ENCODE measurements at regions not wholly inside any gene's neighbourhood (a gene's known extent, or its start where the extent isn't known, plus 50 kb on each side); places are given as distances from the start of the nearest gene placed in this dataset.
A peak's percentile ranks its signal among the peaks of the same experiment; 100 is the strongest.

DNA sequence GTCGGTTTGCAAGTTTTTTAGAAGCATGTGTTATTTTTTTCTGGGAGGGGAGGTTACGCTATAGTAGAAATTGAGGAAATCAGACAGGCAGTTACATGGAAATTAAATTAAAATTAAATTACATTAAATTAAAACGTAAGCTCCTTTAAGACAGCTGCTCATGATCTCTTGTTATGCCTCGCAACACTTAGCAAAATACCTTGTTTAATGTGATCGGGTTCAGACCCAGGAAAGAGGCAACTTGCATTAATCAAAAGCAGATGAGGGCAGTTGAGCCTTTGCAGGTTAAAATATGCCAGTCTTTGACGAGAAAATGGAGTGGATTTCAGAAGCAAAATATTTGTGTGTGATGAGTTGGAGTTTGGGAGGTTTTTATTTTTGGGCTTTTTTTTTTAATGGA lies 651.8 kb downstream of the INHBA start:
- WGBS, 4 donors = 80 to 88% (median 85%) methylated on average over 6 of the region's 6 CpGs
- Histone ChIP-seq H3K36me3 (replicated peaks in 1 of 2) (no peaks in the 10 kb centered on the region), H3K27ac (no peak overlapping the region), H3K4me1 (replicated peaks in 1 of 2) (no peaks in the 10 kb centered on the region), H3K9me3 (replicated peaks in 1 of 3) (no peaks in the 10 kb centered on the region), H3K27me3 (no peaks in the 10 kb centered on the region), H3K4me3 (no peak overlapping the region)
- intact Hi-C loops (cut with DNase I) = no loop called here
- TF ChIP-seq, protein P1, sequence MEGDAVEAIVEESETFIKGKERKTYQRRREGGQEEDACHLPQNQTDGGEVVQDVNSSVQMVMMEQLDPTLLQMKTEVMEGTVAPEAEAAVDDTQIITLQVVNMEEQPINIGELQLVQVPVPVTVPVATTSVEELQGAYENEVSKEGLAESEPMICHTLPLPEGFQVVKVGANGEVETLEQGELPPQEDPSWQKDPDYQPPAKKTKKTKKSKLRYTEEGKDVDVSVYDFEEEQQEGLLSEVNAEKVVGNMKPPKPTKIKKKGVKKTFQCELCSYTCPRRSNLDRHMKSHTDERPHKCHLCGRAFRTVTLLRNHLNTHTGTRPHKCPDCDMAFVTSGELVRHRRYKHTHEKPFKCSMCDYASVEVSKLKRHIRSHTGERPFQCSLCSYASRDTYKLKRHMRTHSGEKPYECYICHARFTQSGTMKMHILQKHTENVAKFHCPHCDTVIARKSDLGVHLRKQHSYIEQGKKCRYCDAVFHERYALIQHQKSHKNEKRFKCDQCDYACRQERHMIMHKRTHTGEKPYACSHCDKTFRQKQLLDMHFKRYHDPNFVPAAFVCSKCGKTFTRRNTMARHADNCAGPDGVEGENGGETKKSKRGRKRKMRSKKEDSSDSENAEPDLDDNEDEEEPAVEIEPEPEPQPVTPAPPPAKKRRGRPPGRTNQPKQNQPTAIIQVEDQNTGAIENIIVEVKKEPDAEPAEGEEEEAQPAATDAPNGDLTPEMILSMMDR (IDR thresholded peaks at IDR 0.05) = no peak
- no peak for TF ChIP-seq POLR2A (IDR thresholded peaks at IDR 0.05)
- no peak for DNase-seq

DNA sequence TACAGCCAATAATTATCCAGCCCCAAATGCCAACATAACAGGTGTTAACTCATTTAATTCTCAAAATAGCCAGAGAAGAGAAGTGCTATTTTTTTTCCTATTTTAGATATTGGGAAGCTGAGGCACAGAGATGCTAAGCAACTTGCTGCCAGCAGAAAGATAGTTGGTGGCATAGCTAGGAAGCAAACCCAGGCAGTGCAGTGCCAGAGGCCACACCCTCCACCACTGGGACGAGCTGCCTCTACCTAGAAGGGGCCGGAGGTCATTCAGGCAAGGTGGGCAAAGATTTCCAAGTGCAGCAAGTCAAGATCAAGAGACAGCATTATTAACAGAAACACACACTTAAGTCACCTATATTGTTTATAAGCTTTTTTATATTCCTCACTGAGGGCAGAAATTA lies 654.1 kb downstream of the INHBA start:
- TF ChIP-seq, protein P1 (IDR thresholded peaks at IDR 0.05) = no peak
- no peak for TF ChIP-seq POLR2A (IDR thresholded peaks at IDR 0.05)
- intact Hi-C loops (cut with DNase I) = no loop called here
- DNase-seq = no peak
- Histone ChIP-seq H3K9me3 (replicated peaks in 1 of 3) (no peaks in the 10 kb centered on the region), H3K27ac (no peak overlapping the region), H3K36me3 (replicated peaks in 1 of 2) (no peaks in the 10 kb centered on the region), H3K4me3 (no peak overlapping the region), H3K27me3 (no peaks in the 10 kb centered on the region), H3K4me1 (replicated peaks in 1 of 2) (no peaks in the 10 kb centered on the region)
- WGBS, 4 donors = 75 to 86% (median 84%) methylated on average over 2 of the region's 2 CpGs

- Histone ChIP-seq H3K9me3 (replicated peaks in 1 of 3) (no peaks in the 10 kb centered on the region), H3K36me3 (replicated peaks in 1 of 2) (no peaks in the 10 kb centered on the region), H3K27me3 (no peaks in the 10 kb centered on the region), H3K27ac (no peak overlapping the region), H3K4me3 (no peak overlapping the region), H3K4me1 (replicated peaks in 1 of 2) (no peaks in the 10 kb centered on the region)
- intact Hi-C loops (cut with DNase I) = no loop called here
- DNase-seq = peak in 5 of 7 donors; percentile 8 to 57 (median 32)
- TF ChIP-seq POLR2A (IDR thresholded peaks at IDR 0.05) = no peak
- TF ChIP-seq, protein P1 (IDR thresholded peaks at IDR 0.05) = no peak
- 57 to 77% (median 66%) methylated on average over 5 to 9 of the region's 9 CpGs for WGBS, 4 donors
Observed at GRCh38 chr7:41047789-41048191, 655.1 kb downstream of the INHBA start.

GRCh38 chr7:41047211-41047610 lies 655.7 kb downstream of the INHBA start:
- Histone ChIP-seq H3K27ac (peak overlapping the region in 1 of 5 donors; percentile 14), H3K4me1 (replicated peaks in 1 of 2) (no peaks in the 10 kb centered on the region), H3K4me3 (no peak overlapping the region), H3K36me3 (replicated peaks in 1 of 2) (no peaks in the 10 kb centered on the region), H3K9me3 (replicated peaks in 1 of 3) (no peaks in the 10 kb centered on the region), H3K27me3 (no peaks in the 10 kb centered on the region)
- intact Hi-C loops (cut with DNase I) = no loop called here
- no peak for DNase-seq
- WGBS, 4 donors = 64 to 79% (median 73%) methylated on average over 5 of the region's 5 CpGs
- no peak for TF ChIP-seq POLR2A (IDR thresholded peaks at IDR 0.05)
- TF ChIP-seq, protein P1 (IDR thresholded peaks at IDR 0.05) = no peak
